ENCODE measurements at regions not wholly inside any gene's neighbourhood (a gene's known extent, or its start where the extent isn't known, plus 50 kb on each side); places are given as distances from the start of the nearest gene placed in this dataset.
"Not testable (repeated sequence)": the region's sequence is repeated elsewhere in the genome, so short reads cannot be mapped to it uniquely, and the experiment has no call there.

- no peak for DNase-seq (ENCODE audit: low spot score)
Observed at GRCh38 chr2:238528953-238529781, 102.4 kb downstream of the ASB1 start.

DNA sequence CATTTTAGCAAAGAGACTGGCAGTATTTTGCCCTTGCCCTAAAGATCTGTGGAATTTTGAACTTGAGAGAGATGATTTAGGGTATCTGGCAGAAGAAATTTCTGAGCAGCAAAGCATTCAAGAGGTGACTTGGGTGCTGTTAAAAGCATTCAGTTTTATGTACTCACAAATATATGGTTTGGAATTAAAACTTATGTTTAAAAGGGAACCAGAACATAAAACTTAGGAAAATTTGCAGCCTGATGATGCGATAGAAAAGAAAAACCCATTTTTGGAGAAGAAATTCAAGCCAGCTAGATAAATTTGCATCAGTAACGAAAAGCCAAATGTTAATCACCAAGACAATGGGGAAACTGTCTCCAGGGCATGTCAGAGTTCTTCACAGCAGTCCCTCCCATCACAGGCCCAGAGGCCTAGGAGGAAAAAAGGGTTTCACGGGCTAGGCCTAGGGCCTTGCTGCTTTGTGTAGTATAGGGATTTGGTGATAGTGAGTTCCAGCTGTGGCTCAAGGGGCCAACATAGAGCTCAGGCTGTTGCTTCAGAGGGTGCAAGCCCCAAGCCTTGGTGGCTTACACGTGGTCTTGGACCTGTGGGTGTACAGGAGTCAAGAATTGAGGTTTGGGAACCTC is 104.4 kb downstream of the ASB1 start:
- not testable (repeated sequence) for H3K4me1 ChIP-seq (ENCODE audit: control insufficient read depth in 4 of 4, insufficient read depth in 4 of 4, low read length in 3 of 4); H3K9me3 ChIP-seq (ENCODE audit: control insufficient read depth in 4 of 4, low read length in 3 of 4); DNase-seq (ENCODE audit: low spot score); H3K27ac ChIP-seq (ENCODE audit: low read depth in 1 of 2, low read length in 2 of 2); H3K9ac ChIP-seq (ENCODE audit: low read depth in 1 of 2, low read length in 2 of 2); H3K27me3 ChIP-seq (ENCODE audit: control insufficient read depth in 4 of 4, insufficient read depth in 4 of 4, low read length in 3 of 4); H3K4me3 ChIP-seq (ENCODE audit: low read depth in 1 of 3, low read length in 3 of 3); H3K36me3 ChIP-seq (ENCODE audit: control insufficient read depth in 4 of 4, insufficient read depth in 3 of 4, low read depth in 1 of 4, low read length in 3 of 4)
- WGBS: 84% methylated on average over 4 of the region's 4 CpGs

More at GRCh38 chr2:238528953-238529781, 102.4 kb downstream of the ASB1 start:
- Histone ChIP-seq H3K36me3 (ENCODE audit: control insufficient read depth in 4 of 4, insufficient read depth in 3 of 4, low read depth in 1 of 4, low read length in 3 of 4) (no peaks in the 10 kb centered on the region), H3K27ac (ENCODE audit: low read depth in 1 of 2, low read length in 2 of 2) (no peak overlapping the region), H3K9ac (ENCODE audit: low read depth in 1 of 2, low read length in 2 of 2) (no peak overlapping the region), H3K4me1 (ENCODE audit: control insufficient read depth in 4 of 4, insufficient read depth in 4 of 4, low read length in 3 of 4) (no peaks in the 10 kb centered on the region), H3K9me3 (ENCODE audit: control insufficient read depth in 4 of 4, low read length in 3 of 4) (peaks cover 0 to 3% (median 3%) of the 10 kb centered on the region in 4 donors), H3K27me3 (ENCODE audit: control insufficient read depth in 4 of 4, insufficient read depth in 4 of 4, low read length in 3 of 4) (no peaks in the 10 kb centered on the region), H3K4me3 (ENCODE audit: low read depth in 1 of 3, low read length in 3 of 3) (no peak overlapping the region)
- WGBS: 63% methylated on average over 10 of the region's 10 CpGs
- TF ChIP-seq RXRA (IDR thresholded peaks at IDR 0.05) (no peak), MAX (IDR thresholded peaks at IDR 0.05) (no peak), FOXA1 (IDR thresholded peaks at IDR 0.05) (no peak), ATF3 (IDR thresholded peaks at IDR 0.05) (no peak), GABPA (IDR thresholded peaks at IDR 0.05 in 1 of 2, conservative IDR thresholded peaks at IDR 0.05 in 1 of 2) (no peak), HNF4G (IDR thresholded peaks at IDR 0.05) (no peak), SP1 (IDR thresholded peaks at IDR 0.05) (no peak), FOXA2 (IDR thresholded peaks at IDR 0.05) (no peak), RAD21 (IDR thresholded peaks at IDR 0.05) (no peak), TAF1 (conservative IDR thresholded peaks at IDR 0.05) (no peak), HNF4A (conservative IDR thresholded peaks at IDR 0.05) (no peak), JUND (IDR thresholded peaks at IDR 0.05) (no peak), CTCF (IDR thresholded peaks at IDR 0.05; ENCODE audit: low read depth, low read length, missing input control) (no peak), YY1 (IDR thresholded peaks at IDR 0.05) (no peak)
- TF ChIP-seq, protein P1, sequence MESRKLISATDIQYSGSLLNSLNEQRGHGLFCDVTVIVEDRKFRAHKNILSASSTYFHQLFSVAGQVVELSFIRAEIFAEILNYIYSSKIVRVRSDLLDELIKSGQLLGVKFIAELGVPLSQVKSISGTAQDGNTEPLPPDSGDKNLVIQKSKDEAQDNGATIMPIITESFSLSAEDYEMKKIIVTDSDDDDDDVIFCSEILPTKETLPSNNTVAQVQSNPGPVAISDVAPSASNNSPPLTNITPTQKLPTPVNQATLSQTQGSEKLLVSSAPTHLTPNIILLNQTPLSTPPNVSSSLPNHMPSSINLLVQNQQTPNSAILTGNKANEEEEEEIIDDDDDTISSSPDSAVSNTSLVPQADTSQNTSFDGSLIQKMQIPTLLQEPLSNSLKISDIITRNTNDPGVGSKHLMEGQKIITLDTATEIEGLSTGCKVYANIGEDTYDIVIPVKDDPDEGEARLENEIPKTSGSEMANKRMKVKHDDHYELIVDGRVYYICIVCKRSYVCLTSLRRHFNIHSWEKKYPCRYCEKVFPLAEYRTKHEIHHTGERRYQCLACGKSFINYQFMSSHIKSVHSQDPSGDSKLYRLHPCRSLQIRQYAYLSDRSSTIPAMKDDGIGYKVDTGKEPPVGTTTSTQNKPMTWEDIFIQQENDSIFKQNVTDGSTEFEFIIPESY (IDR thresholded peaks at IDR 0.05): no peak
- TF ChIP-seq, protein P2, sequence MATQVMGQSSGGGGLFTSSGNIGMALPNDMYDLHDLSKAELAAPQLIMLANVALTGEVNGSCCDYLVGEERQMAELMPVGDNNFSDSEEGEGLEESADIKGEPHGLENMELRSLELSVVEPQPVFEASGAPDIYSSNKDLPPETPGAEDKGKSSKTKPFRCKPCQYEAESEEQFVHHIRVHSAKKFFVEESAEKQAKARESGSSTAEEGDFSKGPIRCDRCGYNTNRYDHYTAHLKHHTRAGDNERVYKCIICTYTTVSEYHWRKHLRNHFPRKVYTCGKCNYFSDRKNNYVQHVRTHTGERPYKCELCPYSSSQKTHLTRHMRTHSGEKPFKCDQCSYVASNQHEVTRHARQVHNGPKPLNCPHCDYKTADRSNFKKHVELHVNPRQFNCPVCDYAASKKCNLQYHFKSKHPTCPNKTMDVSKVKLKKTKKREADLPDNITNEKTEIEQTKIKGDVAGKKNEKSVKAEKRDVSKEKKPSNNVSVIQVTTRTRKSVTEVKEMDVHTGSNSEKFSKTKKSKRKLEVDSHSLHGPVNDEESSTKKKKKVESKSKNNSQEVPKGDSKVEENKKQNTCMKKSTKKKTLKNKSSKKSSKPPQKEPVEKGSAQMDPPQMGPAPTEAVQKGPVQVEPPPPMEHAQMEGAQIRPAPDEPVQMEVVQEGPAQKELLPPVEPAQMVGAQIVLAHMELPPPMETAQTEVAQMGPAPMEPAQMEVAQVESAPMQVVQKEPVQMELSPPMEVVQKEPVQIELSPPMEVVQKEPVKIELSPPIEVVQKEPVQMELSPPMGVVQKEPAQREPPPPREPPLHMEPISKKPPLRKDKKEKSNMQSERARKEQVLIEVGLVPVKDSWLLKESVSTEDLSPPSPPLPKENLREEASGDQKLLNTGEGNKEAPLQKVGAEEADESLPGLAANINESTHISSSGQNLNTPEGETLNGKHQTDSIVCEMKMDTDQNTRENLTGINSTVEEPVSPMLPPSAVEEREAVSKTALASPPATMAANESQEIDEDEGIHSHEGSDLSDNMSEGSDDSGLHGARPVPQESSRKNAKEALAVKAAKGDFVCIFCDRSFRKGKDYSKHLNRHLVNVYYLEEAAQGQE (IDR thresholded peaks at IDR 0.05): no peak

GRCh38 chr2:238543732-238544131 is 117.0 kb downstream of the ASB1 start:
- not testable (repeated sequence) for H3K4me3 ChIP-seq (ENCODE audit: low read depth in 1 of 3, low read length in 3 of 3)

More at GRCh38 chr2:238543732-238544131, 117.0 kb downstream of the ASB1 start:
- H3K9ac ChIP-seq (ENCODE audit: low read depth in 1 of 2, low read length in 2 of 2); H3K27me3 ChIP-seq (ENCODE audit: control insufficient read depth in 4 of 4, insufficient read depth in 4 of 4, low read length in 3 of 4); H3K4me1 ChIP-seq (ENCODE audit: control insufficient read depth in 4 of 4, insufficient read depth in 4 of 4, low read length in 3 of 4); DNase-seq (ENCODE audit: low spot score); H3K9me3 ChIP-seq (ENCODE audit: control insufficient read depth in 4 of 4, low read length in 3 of 4); H3K27ac ChIP-seq (ENCODE audit: low read depth in 1 of 2, low read length in 2 of 2); H3K36me3 ChIP-seq (ENCODE audit: control insufficient read depth in 4 of 4, insufficient read depth in 3 of 4, low read depth in 1 of 4, low read length in 3 of 4): not testable (repeated sequence)
- 67% methylated on average over 3 of the region's 3 CpGs for WGBS
